Keratinocyte (primary cell): ENCODE measurements at regions not wholly inside any gene's neighbourhood (a gene's known extent, or its start where the extent isn't known, plus 50 kb on each side); places are given as distances from the start of the nearest gene placed in this dataset.

Source experiments
- DNase-seq: peaks from one replicate; pipeline ENCODE4 v3.0.0-alpha.2; 2011; ENCODE audit warnings: low read depth, missing footprints, low spot score
- FAIRE-seq: peaks from 2 replicates; lab custom pipeline; 2011; peaks lifted over from hg19 to GRCh38; lab: Jason Lieb, UNC
- H2AFZ ChIP-seq: 2 replicates; pipeline ENCODE4 v1.6.0; 2012; ENCODE audit warnings: low read length, control low read depth, inconsistent platforms; ENCODE audit not compliant: control insufficient read depth
- H3K27ac ChIP-seq: 2 replicates; pipeline ENCODE4 v1.5.1; 2011; ENCODE audit warnings: low read length; ENCODE audit not compliant: control insufficient read depth, insufficient read depth
- H3K27me3 ChIP-seq: 3 replicates; pipeline ENCODE4 v1.6.0; 2011; ENCODE audit warnings: low read length; ENCODE audit not compliant: control insufficient read depth, insufficient read depth; ENCODE audit errors: extremely low read depth
- H3K36me3 ChIP-seq, 2 experiments: 2 replicates in 1 of 2; 3 replicates in 1 of 2; pipeline ENCODE4 v1.5.1; 2011; ENCODE audit warnings: low read length in 2 of 2, mild to moderate bottlenecking in 1 of 2; ENCODE audit not compliant: control insufficient read depth in 2 of 2, insufficient read depth in 2 of 2; ENCODE audit errors: extremely low read depth in 1 of 2
- H3K4me1 ChIP-seq: 3 replicates; pipeline ENCODE4 v1.5.1; 2011; ENCODE audit warnings: low read length; ENCODE audit not compliant: control insufficient read depth, insufficient read depth; ENCODE audit errors: extremely low read depth
- H3K4me2 ChIP-seq: 3 replicates; pipeline ENCODE4 v1.6.0; 2011; ENCODE audit warnings: low read depth, low read length; ENCODE audit not compliant: control insufficient read depth, insufficient read depth; ENCODE audit errors: extremely low read depth
- H3K4me3 ChIP-seq, 3 experiments: fragments of 200-600 bp in 1 of 3; sonication (generic) in 1 of 3; 2 replicates in 2 of 3; 3 replicates in 1 of 3; pipeline ENCODE4 v1.5.1; 2011 to 2016; ENCODE audit warnings: low read length in 3 of 3, mild to moderate bottlenecking in 3 of 3, control low read depth in 2 of 3, inconsistent platforms in 1 of 3, low read depth in 1 of 3, mixed read lengths in 1 of 3, mixed run types in 1 of 3, moderate library complexity in 1 of 3; ENCODE audit not compliant: control insufficient read depth in 2 of 3, insufficient read depth in 2 of 3; ENCODE audit errors: extremely low read depth in 1 of 3
- H3K79me2 ChIP-seq: 2 replicates; pipeline ENCODE4 v1.6.0; 2012; ENCODE audit warnings: low read length; ENCODE audit not compliant: control insufficient read depth, insufficient read depth
- H3K9ac ChIP-seq: 3 replicates; pipeline ENCODE4 v1.6.0; 2011; ENCODE audit warnings: low read length; ENCODE audit not compliant: control insufficient read depth, insufficient read depth; ENCODE audit errors: extremely low read depth
- H3K9me1 ChIP-seq: 3 replicates; pipeline ENCODE4 v1.6.0; 2011; ENCODE audit warnings: low read length; ENCODE audit not compliant: control insufficient read depth, insufficient read depth; ENCODE audit errors: extremely low read depth
- H3K9me3 ChIP-seq: 2 replicates; pipeline ENCODE4 v1.5.1; 2012; ENCODE audit warnings: low read depth, low read length; ENCODE audit not compliant: control insufficient read depth
- H4K20me1 ChIP-seq: 3 replicates; pipeline ENCODE4 v1.6.0; 2011; ENCODE audit warnings: low read length; ENCODE audit not compliant: control insufficient read depth, insufficient read depth; ENCODE audit errors: extremely low read depth
- EZH2 ChIP-seq: IDR thresholded peaks from one replicate; pipeline ENCODE4 v1.6.1; 2012; ENCODE audit warnings: inconsistent platforms, mild to moderate bottlenecking, low read length, moderate library complexity
- dilution Hi-C: fragments of 300-500 bp; cut with MboI; formaldehyde crosslinking; loops from one replicate; pipeline ENCODE4 v1.7.0; 2020; ENCODE audit warnings: low sequenced_read_pairs; ENCODE audit not compliant: extremely low pct_ligation_motif_present
- TF ChIP-seq, protein P1 (sequence below), 3 experiments: IDR thresholded peaks in 1 of 3; conservative IDR thresholded peaks in 1 of 3; optimal IDR thresholded peaks in 1 of 3; 2 replicates in 2 of 3; 3 replicates in 1 of 3; pipeline versions ENCODE3 to v1.5.1; 2011; ENCODE audit warnings: low read length in 3 of 3, mild to moderate bottlenecking in 3 of 3, moderate library complexity in 2 of 3, control low read depth in 1 of 3, inconsistent platforms in 1 of 3; ENCODE audit not compliant: insufficient read depth in 2 of 3; ENCODE audit errors: extremely low read depth in 1 of 3

DNA sequence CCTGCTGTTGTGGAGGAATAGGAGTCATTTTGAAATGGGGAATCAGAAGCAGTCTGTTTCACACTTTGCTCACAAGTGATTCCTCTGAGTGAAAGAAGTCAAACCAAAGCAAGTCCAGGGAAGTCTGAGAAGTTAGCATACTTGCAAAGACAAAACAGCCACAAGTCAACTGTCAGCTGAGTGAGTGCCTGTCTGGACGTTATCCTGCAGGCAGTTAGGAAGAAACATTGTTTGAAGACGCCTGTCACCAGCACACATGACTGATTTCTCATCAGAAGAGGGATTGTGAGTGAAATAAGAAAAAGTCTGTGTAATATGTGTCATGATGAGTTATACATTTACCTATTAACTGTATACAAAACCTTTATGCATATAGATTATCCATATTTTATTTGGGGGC, 153.5 kb downstream of the KCNRG start:
- Histone ChIP-seq H3K9me1 (no peaks in the 10 kb centered on the region), H3K79me2 (no peaks in the 10 kb centered on the region), H3K4me3 (no peak overlapping the region), H3K27me3 (no peaks in the 10 kb centered on the region), H3K4me2 (no peak overlapping the region), H3K9ac (no peak overlapping the region), H3K9me3 (no peaks in the 10 kb centered on the region), H3K27ac (no peak overlapping the region), H3K4me1 (no peaks in the 10 kb centered on the region), H2AFZ (no peak overlapping the region), H4K20me1 (no peaks in the 10 kb centered on the region), H3K36me3 (no peaks in the 10 kb centered on the region)
- no peak for FAIRE-seq
- dilution Hi-C loops: no loop called here
- no peak for DNase-seq
- no peak for TF ChIP-seq EZH2
- TF ChIP-seq, protein P1, sequence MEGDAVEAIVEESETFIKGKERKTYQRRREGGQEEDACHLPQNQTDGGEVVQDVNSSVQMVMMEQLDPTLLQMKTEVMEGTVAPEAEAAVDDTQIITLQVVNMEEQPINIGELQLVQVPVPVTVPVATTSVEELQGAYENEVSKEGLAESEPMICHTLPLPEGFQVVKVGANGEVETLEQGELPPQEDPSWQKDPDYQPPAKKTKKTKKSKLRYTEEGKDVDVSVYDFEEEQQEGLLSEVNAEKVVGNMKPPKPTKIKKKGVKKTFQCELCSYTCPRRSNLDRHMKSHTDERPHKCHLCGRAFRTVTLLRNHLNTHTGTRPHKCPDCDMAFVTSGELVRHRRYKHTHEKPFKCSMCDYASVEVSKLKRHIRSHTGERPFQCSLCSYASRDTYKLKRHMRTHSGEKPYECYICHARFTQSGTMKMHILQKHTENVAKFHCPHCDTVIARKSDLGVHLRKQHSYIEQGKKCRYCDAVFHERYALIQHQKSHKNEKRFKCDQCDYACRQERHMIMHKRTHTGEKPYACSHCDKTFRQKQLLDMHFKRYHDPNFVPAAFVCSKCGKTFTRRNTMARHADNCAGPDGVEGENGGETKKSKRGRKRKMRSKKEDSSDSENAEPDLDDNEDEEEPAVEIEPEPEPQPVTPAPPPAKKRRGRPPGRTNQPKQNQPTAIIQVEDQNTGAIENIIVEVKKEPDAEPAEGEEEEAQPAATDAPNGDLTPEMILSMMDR (optimal IDR thresholded peaks at IDR 0.05 in 1 of 3, IDR thresholded peaks at IDR 0.05 in 1 of 3, conservative IDR thresholded peaks at IDR 0.05 in 1 of 3; ENCODE audit: extremely low read depth in 1 of 3, insufficient read depth in 2 of 3, low read length in 3 of 3): no peak

DNA sequence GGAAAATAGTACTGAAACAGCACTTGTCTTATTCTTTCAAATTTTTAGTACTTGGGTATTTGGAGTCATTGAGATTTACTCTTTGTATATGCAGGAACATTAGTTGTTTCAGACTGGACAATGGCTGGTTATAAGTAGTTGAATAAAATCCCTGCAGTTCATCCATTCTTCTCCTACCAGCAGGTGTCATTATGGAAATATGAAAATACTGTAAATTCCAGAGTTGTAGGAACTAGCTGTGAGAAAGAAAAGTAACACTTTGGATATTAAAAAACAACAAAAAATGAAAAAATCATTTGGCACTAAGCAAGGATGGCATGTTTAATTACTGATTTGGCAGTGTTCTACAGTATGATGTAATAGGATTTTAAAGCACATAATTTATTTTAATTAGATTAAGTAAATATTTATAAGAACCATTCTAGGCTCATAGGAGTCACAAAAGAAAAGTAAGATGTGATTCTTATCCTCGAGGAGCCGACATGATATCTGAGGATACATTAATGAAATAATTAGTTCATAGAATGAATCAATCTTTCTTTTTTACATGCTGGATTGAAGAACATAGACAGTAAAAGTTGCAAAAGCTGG, 155.3 kb downstream of the KCNRG start:
- Histone ChIP-seq H2AFZ (no peak overlapping the region), H3K36me3 (no peaks in the 10 kb centered on the region), H3K9ac (no peak overlapping the region), H3K27ac (no peak overlapping the region), H4K20me1 (no peaks in the 10 kb centered on the region), H3K4me1 (no peaks in the 10 kb centered on the region), H3K79me2 (no peaks in the 10 kb centered on the region), H3K9me1 (no peaks in the 10 kb centered on the region), H3K4me3 (no peak overlapping the region), H3K27me3 (no peaks in the 10 kb centered on the region), H3K4me2 (no peak overlapping the region), H3K9me3 (no peaks in the 10 kb centered on the region)
- FAIRE-seq (no peak), DNase-seq (no peak)
- dilution Hi-C loops: no loop called here
- no peak for TF ChIP-seq EZH2
- TF ChIP-seq, protein P1 (optimal IDR thresholded peaks at IDR 0.05 in 1 of 3, IDR thresholded peaks at IDR 0.05 in 1 of 3, conservative IDR thresholded peaks at IDR 0.05 in 1 of 3; ENCODE audit: extremely low read depth in 1 of 3, insufficient read depth in 2 of 3, low read length in 3 of 3): no peak
